GM21619 (cell line): ENCODE measurements at regions not wholly inside any gene's neighbourhood (a gene's known extent, or its start where the extent isn't known, plus 50 kb on each side); places are given as distances from the start of the nearest gene placed in this dataset.
"Not testable (repeated sequence)": the region's sequence is repeated elsewhere in the genome, so short reads cannot be mapped to it uniquely, and the experiment has no call there.

Experiments
- ATAC-seq: cut with Tn5 transposase; IDR thresholded peaks from one replicate; pipeline ENCODE4 v1.9.1; 2021; ENCODE audit not compliant: unreplicated experiment

DNA sequence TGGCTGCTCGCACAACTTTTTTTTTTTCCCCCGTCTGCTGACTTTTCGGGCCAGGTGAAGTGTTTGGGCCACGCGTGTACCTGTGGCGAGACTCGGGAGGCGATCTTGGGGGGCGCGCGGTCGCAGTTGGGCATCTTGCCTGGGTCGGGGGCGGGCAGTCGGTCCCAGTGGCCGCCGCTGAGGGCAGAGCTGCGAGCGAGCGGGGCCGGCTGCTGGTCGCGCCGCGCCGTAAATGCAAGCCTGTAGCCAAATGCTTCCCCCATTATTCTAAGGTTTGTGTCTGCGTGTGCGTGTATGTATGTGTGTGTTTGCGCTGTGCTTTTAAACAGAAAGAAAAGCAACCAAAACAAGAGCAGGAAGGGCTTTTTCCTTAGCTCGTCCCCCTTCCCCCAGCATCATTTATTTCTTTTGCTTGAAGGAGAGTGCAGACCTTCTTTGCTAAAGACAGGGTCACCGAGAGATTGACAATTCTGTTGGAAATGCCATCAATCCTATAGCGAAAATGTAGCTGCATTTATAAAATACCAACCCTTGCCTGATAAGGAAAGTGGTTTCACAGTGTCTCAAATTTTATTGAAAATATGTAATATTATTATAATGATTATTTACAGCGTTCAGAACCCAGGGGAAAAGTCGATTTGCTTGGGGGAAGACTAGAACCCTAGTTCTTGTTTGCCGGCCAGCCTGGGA lies 143.2 kb upstream of the ZNF536 start:
- ATAC-seq: no peak

DNA sequence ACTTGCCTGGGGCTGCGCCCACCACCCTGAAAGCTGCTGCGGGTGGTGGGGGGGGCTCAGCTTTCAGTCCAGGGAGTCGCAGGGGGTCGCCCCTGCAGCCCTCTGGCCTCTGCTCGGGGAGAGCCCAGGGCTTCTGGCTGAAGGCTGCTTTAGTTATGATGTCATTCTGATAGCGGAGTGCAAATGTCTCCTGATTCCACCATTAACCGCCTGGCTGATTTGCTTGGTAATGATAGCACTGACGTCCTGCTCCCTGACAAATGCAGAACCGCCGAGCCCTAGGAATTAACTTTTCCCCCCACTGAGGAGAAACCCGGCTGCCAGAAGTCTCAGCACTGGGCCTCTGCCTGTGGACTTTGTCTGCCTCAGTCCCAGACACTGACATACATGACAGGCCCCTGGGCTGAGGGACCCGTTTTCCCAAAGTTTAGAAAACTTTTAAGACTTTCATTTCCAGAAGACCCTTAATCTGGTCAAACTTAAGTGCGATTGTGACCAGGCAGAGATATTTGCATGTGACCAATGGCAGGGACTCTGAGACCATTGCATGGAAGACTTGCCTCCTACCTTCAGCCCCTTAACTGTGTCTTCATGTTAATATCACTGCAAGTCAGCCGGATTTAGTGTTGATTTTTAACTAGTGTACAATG lies 142.5 kb upstream of the ZNF536 start:
- no peak for ATAC-seq

DNA sequence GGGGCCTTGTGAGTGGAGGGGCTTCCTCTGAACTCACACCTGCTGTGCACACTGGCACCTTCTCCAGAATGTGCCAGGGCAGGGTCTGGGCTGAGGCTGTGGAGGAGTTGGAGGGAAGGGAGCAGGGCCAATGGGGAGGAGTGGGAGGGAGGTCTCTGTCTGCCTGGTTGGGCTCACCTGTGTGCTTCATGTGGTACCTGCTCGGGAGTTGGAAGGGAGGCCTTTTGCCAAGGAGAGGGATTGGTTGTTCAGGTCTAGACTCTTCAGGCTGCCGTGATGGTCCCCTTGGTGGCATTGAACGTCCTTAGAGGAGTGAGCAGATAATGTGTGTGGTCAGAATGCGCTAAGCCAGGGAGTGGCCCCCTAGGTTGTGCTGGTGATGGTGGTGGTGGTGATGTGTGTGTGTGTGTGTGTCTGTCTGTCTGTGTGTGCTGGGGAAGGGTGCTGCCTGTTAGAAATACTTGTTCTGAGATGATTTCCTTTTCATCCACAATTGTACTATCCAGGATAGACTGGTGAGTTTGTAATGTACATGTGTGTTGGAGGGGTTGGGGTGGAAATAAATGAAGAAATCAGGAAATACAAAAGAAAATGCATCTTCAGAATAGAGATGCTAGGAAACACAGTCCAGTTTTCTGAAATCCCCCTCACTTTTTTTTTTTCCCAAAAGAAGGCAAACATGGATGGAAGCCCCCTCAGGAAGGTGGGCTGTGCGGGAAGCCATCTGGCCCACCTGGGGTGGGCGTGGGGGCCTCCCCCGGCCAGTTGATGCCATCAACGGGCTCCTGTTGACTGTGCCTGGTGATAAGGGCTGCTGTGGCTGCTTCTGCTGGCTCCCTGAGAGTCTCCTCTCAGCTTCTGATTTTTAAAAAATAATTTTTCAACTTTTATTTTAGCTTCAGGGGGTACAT lies 140.5 kb upstream of the ZNF536 start:
- ATAC-seq: no peak

DNA sequence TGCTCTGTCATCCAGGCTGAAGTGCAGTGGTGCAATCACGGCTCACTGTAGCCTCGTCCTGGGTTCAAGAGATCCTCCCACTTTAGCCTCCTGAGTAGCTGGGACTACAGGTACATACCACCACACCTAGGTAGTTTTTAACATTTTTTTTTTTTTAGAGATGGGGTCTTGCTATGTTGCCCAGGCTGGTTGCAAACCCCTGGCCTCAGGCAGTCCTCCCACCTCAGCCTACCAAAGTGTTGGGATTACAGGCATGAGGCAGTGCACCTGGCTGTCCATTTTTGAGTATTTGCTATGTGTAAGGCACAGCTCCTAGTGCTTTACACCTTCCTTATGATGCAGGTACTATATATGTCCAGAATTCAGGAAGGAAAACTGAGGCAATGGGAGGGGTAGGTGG lies 138.8 kb upstream of the ZNF536 start:
- ATAC-seq: no peak

DNA sequence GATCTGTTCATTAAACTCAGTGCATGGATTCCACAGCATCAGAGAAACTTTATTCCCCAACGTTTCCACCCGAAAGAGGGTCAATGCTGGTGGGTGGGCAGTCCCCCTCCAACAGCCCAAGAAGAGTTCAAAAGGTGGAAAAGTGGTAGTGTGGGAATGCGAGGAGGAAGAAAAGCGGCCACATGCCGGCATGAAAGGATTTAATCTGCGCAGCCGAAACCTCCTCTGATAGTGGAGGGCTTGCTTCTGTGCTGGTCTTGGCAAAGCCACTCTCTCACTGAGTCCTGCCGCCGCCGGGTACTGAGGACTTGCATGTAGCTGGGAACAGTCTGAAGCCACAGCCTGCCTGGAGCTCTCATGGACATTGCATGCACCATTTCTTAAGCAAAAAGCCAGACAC lies 136.2 kb upstream of the ZNF536 start:
- ATAC-seq: no peak

DNA sequence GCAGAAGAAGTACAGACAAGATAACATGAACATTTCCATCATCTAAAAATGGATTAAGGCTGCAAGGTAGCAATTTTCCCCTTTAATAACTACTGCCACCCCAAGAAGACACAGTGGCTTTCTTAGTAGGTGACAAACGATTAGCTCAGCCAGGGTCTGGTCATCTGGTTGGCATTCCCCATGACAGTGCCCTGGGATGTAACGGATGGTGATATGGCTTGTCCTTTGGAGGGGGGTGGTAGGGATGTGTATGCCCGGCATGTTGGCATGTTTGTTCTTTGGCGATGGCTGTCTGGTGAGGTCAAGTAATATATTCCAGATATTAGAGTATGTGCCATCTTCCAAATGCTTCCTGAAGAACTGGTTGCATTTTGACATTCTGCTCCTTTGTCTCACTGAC lies 135.6 kb upstream of the ZNF536 start:
- ATAC-seq: no peak

DNA sequence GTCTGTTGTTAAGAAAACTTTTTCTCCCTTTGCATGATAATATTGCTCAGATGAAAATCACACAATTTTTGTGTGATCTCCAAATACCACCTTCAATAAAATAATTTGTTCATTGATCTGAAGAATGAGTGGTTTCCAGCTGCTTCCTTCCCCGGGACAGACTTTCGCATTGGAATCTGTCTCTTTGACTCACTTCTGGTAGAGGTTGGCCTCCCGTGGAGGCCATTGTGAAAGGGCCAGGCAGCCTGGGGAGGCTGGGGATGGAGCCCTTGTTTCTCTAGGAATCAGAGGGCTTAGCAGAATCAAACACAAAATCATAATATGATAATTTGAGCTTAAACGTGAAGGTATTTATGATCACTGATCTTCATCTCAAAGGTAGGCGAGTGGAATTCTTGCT lies 135.0 kb upstream of the ZNF536 start:
- ATAC-seq: no peak

DNA sequence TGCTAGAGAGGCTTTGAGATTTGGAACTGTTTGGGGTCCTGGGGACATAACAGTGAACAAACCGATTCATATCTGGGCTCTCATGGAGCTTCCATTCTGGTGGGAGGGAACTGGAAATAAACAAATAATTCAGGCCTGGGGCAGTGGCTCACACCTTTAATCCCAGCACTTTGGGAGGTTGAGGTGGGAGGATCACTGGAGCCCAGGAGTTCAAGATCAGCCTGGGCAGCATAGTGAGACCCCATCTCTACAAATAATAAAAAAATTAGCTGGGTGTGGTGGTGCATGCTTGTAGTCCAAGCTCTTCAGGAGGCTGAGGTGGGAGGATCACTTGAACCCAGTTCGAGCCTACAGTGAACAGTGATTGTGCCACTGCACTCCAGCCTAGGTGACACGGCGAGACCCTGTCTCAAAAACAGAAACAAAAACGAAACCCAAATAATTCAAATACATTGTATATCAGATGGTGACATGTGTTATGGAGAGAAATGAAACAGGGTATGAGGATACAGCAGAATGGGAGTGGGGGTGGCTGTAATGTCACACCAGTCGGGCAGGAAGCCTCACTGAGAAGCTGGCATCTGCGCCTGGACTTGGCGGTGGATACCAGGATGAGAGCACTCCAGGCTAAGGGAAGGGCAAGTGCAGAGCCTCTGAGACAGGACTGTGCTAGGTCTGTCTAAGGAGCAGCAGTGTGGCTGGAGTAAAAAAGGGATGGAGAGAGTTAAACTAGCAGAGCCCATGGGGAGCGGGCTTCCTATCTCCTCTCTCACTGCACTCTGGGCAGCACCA lies 131.1 kb upstream of the ZNF536 start:
- ATAC-seq: no peak

DNA sequence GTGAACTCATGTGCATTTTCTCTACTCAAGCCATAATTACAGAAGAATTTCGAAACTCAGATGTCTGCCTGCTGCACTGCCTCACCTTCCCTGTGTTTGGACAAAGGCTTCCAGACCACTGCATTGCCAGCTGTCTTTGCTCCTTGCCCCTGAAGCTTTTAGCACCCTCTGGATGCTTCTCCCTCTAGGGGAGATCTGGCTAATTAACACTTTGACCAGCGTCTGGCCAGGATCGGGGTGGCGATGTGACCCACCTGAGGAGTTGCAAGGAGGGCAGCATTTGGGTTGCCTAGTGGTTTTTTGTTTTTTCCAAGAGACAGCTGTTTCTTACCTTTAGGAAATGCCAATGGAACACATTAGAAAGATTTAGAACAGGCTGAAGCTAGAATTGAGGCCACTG lies 127.7 kb upstream of the ZNF536 start:
- no peak for ATAC-seq

DNA sequence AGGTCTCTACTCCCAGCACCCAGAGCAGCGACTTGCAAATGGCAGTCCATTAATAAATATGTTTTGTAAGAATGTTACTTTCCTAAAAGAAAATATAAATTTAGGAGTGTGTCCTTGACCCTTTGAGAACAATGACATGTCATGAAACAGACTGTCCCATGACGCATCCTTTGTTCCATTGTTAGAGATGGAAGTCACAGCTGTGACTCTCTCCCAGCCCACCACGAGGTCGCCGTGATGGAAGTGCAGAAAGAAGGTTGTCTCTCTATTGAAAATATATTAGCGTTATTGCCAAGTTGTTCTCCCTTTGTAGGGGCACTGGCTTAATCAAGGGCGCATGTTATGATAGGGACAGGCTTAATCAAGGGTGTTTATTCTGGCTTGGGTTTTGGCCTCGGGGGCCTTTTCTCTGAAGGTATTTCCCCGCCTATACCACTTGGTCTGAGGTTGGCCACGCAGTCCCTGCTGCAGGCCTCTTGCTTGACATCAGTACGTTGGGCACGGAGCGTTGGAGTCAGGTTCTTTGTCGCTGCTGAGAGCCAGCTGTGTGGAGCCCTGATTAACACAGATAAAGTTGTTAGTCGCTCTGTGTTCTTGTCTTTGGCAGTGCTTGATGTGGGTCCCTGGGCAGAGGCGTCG lies 126.7 kb upstream of the ZNF536 start:
- no peak for ATAC-seq

DNA sequence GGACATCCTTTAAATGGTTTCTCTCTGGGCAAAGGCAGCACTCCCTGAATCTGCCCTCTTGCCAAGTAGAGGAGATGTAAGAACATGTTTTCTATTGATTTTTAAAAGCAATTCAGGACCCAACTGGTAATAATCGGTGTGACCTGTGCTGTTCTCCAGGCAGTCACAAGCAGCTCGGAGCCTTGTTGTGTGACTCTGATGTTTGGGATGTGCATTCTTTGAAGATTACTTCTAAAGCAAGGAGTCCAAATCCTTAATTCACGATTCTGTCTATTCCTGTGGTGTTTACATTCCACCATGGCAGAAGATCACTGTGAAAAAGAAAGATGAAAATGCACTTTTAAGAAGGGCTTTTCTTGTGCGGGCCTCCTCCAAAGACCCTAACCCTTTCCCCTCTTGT lies 122.3 kb upstream of the ZNF536 start:
- ATAC-seq: no peak

DNA sequence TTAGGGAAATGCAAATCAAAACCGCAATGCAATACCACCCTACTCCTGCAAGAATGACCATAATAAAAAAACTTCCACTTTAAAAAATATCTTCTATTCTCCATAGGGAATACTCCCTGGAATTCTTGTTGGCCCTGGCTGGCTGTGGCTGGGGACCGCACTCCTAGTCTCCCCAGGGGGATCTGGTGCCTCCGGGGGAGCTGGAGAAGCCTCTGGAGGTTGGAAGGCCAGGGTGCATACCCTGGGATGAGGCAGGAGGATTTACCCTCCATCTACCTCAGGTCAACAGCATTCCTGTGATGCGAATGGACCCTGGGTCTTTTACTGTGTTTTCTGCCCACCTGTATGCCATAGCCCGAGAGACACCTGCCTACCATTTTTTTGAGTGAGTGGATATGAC lies 120.0 kb upstream of the ZNF536 start:
- no peak for ATAC-seq

DNA sequence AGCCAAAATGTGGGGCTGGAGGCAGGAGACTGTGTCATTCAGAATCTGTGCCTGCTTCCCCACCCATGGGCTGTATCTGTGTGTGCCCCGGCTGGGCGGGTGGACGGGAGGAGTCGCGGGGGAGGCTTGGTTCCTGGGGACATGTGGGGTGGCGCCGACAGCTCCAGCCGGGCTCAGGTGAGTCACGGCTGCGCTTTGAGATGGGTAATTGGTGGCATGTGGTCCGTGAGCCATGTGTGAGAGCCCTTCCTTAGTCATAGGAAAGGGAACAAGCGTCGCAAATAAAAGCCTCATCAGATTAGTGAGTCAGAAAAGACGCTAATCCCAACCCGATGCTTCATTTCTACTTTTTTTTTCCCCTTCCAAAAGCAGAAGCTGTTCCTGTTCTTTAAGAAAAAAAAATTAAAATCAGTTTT lies 118.6 kb upstream of the ZNF536 start:
- no peak for ATAC-seq

DNA sequence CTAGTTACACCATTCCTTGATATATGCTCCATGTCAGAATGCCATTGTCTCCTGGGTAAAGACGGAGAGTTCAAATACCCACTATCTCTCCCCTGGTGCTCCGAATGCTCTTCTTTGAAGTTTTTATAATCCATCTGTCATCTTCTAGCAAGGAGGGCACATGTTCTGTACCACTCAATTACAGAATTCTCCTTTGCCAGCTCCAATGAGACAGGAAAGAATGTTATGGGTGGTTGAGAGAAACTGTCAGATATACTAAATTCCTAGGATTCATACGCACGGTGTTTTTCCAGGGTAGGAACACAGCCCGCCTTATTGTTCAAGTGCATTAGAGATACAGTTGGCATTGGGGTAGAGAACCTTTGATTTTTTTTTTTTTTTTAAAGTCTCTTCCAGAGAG lies 118.0 kb upstream of the ZNF536 start:
- ATAC-seq: no peak

DNA sequence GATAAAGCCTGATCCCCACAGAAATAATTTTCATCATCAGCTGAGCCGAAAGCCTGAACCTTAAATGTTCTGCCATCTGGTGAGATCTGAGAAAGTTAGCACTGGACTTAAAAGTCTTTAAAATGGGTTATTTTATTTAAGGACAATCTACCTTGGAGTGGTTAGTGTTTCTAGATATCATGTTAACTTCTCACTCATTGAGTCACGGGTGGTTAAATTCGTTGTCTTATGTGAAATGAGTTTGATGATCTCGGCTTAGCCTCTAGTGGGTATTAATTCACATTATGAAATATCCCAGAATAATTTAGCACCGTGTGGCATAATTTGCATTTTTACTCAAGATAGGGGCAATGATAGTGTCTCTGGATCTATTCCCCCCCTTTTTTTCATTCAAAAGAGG lies 117.4 kb upstream of the ZNF536 start:
- ATAC-seq: no peak

DNA sequence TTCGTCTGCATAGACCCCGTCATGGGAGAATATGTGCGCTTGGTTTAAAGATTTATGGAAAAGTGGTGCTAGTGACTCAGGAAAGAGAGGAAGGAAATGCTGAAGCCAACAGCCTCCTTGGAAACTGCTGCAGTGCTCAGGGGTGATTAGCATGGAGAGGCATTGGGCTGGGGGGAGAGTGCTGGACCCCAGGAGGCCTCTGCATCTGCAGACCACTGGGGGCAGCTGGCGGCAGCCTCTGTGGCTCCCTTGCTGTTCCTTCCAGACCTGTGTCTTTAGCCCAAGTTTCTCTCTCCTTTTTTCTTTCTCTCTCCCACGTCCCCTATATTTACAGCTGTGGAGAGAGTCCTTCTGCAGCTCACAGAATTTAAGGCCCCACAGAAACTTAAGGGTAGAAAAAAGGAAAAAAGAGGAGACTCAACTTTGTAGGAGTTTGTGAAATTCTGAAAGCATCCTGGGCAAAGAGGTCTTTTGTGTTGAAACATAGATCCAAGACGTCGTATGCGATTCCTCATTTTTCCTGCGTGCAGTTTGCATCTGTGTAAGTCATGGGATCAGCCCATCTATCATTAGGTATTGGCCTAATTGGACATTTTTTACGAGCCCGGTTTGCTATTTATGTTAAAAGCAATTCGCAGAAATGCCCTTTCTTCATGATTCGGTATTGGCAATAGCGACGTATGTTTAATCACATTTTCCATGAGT lies 116.2 kb upstream of the ZNF536 start:
- no peak for ATAC-seq

DNA sequence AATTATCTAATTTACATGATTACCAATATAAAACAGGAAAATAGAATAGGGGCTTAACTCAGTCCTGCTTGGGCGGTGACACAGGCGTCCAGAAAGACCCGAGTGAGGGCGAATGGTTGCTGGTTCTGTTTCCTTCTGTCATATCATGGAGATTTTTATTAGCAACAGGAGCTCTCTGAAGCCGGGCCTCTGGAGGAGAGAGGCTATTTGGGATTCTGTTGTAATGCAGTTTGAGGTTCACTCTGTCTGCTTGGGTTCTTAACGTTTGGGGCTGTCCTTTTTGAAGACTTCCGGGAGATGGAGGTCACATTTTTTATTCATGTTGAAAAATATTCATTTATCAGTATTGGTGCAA lies 115.7 kb upstream of the ZNF536 start:
- ATAC-seq: no peak

DNA sequence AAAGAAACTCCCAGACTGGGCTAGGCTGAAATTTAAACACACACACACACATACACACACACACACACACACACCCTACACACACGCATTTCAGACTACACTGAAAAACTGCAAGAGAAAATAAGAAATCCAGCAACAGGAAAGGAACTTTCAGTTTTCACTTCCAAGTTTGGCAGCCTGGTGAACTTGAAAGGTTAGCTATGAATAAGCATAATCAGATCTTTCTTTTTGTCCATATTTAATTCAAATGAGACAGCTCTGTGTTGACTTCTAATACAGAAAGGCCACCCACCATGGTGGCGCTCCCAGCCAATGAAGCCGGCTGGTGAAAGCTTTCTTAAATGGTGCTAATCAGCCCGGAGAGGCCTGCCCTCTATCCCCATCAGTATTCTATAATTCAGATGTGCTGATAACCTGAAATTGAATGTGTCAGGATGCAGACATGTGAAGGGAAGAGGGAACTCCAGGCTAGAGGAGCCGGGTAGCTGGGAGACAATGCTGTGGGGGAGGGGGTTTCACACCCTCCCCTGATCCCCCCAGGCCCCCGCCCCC lies 108.3 kb upstream of the ZNF536 start:
- ATAC-seq: no peak

DNA sequence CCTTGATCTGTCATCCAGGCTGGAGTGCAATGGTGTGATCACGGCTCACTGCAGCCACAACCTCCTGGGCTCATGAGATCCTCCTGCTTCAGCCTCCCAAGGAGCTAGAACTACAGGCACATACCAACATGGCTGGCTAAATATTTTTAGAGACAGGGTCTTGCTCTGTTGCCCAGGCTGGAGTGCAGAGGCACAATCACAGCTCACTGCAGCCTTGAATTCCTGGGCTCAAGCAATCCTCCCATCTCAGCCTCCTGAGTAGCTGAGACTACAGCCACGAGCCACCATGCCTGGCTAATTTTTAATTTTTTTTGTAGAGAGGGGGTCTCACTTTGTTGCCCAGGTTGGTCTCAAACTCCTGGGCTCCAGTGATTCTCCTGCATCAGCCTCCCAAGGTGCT lies 106.3 kb upstream of the ZNF536 start:
- not testable (repeated sequence) for ATAC-seq

DNA sequence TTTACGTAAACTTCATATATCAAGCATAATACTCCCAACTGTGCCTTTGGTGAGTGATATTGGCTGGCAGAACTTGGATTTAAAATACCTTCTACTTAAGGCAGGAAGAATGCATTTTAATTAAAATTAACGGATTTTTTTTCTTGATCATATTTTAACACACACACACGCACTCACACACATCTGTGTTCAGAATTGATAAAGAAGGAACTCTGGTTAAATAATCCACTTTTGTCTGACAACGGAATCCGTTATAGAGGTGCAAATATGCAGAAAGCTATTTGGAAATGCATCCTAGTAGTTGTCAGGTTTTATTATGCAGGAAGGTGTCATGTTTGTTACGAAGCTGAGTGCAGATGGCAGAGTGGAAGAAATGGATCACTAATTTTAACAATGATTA lies 105.5 kb upstream of the ZNF536 start:
- no peak for ATAC-seq
